HG03039 (cell line): ENCODE measurements at regions not wholly inside any gene's neighbourhood (a gene's known extent, or its start where the extent isn't known, plus 50 kb on each side); places are given as distances from the start of the nearest gene placed in this dataset.

Experiments used
- ATAC-seq: cut with Tn5 transposase; IDR thresholded peaks from one replicate; pipeline ENCODE4 v1.9.1; 2021; ENCODE audit warnings: mild to moderate bottlenecking, moderate library complexity; ENCODE audit not compliant: unreplicated experiment

DNA sequence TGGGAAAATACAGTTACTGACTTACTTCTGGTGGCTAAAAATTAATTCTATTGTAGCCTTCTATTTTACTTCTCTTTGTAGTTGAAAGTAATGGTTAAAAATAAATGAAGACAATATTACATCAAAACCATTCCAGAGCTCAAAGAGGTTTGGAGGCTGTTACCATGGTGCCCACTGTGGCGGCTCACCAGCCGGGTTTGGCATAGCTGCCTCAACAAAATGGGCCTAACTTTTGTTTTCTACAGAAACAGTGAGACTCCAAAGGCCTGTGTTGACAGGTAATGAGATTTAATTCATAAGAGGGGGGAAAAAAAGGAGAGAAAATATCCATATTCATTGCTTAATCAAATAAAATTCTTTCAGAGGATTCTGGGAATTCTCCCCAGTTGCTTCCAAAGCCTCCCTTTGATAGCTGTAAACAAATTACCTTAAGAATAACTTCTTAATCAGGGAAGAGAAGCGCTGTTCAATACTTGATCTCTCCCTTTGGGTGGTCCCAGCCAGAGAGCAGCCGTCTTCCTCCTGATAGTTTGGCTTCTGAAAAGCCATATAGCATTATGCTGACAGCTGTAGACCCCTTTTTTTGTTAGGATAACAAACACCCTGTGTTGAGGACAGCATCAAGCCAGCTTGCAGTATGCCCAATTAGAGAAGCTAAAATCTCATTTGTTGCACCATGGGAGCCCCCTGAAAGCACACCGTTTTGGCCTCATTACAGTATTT is 266.8 kb downstream of the NEDD1 start:
- no peak for ATAC-seq

DNA sequence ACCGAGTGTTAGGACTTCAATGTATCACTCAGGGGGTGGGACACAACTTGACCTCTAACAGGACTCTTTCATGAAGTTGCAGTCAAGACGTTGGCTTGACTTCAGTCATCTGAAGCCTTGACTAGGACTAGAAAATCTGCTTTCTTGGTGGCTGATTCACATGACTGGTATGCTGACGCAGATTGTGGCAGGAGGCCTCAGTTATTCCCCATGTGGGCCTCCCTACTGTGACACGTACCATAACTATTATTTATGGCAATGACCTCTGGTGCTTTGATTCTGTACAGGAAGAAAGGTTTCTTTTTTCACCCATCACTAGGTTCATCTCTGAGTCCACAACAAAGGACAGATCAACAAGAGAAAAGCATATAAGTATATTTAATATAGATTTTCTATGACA is 270.4 kb downstream of the NEDD1 start:
- no peak for ATAC-seq

DNA sequence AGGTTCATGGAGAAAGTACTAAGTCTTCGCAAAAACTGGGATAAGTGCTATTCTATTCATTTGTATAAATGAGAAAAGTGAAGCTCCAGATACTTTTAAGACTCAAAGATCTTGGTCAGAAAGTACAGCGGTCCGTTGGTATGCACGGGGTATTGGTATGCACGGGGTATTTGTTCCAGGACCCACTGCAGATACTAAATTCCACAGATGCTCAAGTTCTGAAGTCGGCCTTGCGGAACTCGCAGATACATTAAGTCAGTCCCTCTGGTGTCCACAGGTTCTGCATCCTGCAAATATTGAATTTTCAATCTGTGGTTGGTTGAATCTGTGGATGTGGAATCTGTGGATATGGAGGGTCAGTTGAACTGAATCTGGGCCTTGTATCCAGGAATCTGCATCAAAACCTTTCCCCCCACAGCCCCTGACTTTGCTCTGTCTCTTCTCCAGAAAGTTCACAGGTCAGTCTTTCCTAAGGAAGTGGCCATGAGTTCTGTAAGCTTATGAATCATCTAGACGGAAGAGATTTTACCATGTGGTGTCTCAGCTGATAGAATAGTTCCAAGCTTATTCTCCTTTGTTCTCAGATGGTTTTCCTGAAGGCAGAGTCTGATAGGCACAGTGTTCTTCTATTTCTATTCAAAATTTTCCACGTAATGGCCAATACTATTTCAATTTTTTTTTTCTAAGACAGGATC is 274.7 kb downstream of the NEDD1 start:
- ATAC-seq: no peak

DNA sequence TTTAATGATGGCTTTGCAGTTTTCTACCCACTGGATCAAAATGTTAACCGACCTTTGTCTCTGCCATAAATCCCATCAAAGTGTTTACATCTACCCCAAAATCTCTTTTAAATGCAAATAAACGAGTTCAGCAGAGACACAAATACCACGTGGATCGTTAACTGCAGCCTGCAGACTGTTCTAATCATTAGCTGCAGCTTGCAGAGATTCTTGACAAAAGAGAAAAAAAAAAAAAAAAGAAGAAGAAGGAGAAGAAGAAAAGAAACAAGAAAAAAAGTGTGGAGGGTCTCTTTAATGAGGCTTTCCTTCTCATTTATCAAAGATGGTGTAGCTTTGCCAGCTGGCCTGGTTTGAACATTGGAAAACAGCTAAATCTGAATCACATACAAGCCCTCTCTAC is 275.7 kb downstream of the NEDD1 start:
- ATAC-seq: no peak

DNA sequence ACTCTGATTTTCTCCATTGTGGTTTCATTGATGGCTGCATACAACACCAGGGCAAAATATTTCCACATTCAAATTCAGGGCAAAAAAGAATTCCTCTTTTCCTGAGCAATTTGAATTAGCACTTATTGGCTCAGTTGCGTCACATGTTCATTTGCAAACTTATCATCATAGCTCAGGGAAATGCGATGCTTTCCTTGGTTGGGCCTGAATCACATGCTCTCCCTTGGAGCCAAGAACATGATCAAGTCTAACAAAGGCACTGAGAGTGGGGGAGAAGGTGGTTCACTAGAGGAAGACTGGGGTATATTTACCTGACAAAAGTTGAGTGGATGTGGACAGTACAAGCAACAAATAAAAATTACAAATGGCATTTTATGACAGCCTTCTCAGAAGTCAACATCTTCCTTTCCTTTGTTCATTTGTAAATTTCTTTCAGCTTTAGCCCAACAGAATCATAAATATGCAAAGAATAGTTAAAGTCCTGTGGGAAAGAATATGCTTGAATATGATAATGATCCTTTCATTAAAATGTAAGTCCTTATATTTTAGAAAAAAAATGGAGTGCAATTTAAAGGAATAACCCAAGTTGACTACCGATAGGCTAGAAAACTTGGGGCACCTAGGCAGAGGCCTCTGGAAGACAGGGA is 277.2 kb downstream of the NEDD1 start:
- no peak for ATAC-seq

DNA sequence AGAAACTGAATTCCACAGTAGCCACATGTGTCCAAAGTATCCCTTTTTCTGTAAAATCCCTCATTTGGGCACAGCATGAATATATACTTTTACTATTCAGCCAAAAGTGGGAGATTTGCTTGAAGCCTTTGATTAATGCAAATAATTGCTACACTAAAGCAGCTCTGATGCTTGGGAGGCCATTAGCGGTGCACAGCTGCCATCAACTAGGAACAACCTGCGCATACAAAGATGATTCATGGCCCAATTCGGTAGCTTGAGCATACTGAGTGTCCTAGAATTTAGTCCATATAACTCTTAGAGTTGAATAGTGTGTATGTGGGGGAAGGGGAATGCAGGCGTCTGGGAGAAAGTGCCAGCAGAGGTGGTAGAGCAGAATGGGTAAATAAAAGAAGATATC is 277.0 kb upstream of the RMST start:
- no peak for ATAC-seq

DNA sequence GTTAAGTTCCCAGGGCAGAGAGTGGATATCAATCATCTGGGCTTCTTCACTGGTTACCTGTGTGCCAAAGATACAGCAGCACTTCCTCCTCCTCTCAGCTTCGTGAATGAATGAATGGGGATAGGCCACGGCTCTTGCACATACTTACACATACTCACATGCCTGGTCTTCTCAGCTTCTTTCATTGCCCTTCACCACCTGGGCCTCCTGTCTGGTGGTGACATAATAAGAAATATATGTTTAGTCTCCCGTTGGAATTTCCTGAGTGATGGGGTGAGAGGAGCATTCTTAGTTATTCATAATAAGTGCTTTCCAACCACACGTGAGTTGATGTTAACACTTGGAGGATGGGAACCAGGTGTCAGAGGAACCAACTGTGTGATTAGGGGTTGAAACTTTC is 268.1 kb upstream of the RMST start:
- ATAC-seq: no peak

DNA sequence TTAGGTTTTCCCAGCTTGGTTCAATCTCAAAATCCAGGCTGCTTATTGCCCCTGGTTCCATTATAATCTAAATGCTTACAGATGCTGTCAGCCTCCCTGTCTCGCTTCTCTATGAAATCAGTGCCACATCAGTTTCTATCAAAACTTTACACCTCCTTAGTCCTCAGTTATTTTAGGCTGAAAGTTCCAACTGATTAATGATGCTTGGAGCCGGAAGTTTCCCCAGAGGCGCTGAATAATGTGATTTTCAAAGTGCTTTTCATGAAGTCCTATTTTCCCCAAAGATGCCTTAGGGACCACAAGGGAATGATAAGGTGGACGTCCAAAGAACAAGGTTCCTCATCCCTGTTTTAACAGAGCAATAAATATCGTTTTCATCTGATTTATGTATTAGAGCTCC is 262.4 kb upstream of the RMST start:
- no peak for ATAC-seq

DNA sequence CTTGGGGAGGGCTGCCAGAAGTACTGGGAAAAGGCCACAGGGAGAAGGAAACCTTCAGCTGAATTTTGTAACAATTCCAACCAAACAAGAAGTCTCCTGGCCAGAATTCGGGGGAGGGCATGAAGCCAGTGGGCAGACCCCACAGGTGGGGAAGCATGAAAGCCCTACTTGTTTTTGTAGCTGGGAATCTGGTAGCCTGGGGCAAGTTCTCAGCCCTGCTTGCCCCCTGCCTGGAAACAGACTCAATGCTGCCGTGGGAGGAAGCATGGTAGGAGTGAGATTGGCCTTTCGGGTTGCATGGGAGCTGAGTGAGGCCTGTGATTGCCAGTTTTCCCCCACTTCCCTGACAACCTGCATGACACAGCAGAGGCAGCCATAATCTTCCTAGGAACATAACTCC is 259.2 kb upstream of the RMST start:
- ATAC-seq: no peak

DNA sequence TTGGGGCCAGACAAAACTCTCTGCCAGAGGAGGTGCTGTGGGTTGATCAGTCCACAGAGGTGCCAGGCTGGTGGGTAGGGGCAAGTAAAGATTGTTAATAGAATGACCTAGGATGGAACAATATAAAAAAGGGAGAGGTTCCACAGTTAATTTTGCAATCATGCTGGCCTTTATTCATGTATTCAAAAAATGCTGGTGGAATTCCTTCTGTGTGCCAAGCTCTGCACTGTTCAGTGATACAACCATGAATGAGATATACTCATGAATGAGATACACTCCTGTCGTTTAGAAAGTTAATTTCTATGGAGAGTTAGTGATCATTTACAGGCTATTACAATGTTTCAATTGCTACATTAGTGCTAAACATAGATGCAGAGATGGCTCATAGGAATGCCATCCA is 252.6 kb upstream of the RMST start:
- ATAC-seq: no peak

DNA sequence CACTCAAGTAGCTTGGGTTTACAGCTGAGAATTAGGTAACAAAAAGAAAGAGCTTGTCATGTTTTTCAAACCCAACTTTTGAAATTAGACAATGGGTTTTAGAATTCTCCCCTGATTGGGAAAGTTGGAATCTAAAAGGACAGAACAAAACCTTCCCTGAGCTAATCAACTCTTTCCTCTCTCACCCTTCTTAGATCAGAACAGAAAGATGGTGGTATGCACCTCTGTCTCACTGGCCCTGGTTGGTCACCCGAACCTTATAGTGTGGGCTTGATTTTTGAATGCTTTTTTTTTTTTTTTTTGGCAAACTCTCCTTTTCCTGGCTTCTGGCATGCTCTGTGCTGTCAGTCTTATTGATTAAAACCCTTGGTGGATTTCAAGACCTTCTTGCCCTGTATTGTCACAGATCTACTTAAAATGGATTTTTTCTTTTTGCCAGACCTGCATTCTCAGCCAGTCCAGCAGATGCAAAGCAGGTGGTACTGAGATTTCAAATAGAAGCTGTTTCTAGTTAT is 251.1 kb upstream of the RMST start:
- ATAC-seq: no peak

DNA sequence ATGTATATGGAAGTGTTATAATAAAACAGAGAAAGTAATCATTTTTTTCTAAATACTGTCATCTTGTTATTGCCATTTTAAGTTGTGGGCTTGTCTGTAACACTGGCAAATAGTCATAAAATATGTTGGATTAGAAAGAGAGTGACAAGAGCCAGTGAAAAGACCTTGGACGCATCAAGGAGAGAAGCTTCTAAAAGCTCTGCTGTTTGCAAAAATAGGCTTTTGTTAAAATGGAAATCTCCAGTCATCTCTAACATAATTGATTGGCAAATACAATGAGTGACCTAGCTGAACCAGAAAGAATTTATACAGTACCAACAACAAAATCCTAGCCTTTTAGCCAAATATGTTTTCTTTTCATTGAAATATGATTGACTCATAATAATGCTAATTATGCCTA is 245.8 kb upstream of the RMST start:
- ATAC-seq: no peak

DNA sequence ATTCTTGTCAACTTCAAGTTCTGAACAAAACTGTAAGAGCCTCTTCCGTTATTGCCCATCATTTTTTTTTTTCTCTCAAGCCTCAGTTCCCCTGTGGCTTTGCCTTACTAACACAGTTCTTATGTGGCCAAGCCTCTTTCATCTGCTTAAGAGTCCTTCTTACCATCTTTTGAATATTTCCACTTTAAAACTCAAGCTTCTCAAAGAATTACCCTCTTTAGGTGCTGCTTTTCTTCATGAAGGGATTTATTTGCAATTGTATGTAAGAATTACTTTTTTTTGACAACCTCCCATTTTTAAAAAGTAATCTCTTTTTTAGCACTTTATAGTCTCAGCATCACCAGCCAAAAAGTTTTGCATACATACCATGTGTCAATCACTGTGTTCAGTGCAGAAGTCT is 240.2 kb upstream of the RMST start:
- no peak for ATAC-seq

DNA sequence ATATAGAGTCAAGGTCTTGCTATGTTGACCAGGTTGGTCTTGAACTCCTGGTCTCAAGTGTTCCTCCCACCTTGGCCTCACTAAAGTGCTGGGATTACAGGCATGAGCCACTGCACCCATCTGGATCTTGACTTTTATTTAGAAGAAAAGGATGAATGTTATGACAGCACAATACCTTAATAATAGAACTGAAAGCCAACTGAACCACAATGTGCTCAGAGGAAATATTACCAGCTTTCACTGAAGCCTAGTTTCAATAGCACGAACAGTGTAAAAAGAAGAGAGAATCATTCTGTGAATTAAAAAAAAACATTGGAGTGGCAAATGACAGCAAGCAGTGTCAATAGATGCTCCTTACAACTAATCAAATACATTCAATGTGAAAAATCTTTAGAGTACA is 239.2 kb upstream of the RMST start:
- ATAC-seq: no peak

DNA sequence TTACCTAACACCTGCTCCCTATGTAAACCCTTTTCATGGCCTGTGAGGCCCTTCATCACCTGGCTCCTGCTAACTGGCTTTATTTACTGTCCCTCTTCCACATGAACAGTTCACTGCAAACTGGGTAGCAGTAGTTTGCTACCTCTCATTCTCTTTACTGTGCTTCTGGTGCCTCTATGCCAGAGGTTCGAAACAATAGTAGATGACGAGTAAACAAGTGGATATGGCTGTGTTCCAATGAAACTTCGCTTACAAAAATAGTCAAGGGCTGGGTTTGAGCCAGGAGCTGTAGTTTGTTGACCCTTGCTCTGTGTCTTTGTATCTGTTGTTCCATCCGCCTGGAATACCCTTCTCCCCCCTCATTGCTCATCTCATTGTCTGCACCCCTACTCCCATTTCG is 233.6 kb upstream of the RMST start:
- no peak for ATAC-seq

DNA sequence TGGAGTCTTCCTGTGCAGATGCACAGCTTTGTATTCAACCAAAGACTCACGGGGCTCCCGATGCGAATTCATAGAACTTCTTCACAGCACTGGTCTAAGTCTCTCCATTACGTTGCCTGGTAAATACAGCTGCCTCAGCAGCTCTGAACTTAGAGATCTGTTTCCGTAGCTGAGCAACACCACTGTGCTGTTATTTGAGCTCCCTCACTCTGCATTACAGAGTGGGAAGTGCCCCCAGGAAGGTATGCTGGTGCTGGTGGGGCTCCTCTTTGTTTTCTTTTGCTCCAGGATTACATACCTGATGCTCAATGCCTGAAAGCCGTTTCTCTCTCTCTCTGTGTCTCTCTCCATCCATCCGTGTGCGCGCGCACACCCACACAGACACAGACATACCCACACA is 227.5 kb upstream of the RMST start:
- no peak for ATAC-seq

DNA sequence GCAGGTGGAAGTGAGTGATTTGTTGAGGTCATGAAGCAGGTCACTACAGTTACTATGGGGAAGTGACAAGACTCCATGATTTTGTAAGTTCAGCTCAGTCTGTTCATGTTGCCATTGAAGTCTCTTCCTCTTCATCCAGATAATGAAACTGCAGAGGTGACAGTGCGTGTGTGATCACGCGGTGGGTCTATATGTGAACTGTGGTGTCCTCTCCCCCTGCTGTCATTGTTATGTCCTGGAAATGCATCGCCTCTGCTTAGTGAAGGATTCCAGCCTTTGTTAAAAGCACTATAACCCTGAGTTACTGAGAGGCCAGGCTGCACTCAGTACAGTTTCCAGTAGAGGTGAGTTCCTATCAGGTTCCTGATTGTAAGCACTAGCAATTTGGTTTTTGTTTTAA is 216.2 kb upstream of the RMST start:
- no peak for ATAC-seq

DNA sequence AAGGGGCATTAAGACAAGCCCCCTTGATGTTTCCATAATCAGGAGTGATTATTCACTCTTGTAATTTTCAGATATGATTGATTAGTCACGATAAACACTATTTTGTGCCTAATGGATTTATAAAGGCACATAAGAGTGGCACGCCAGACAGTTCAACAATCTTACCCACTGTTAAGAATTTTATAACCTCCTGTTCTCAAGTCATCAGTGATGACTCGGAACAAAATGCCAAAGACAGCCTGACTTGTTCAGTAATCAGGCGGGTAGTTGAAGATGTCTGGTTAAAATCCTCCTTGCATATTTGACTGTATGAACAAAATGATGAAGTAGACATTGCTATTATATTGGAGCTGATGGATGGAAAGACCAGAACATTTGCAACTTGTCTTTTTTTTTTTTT is 212.1 kb upstream of the RMST start:
- ATAC-seq: no peak

DNA sequence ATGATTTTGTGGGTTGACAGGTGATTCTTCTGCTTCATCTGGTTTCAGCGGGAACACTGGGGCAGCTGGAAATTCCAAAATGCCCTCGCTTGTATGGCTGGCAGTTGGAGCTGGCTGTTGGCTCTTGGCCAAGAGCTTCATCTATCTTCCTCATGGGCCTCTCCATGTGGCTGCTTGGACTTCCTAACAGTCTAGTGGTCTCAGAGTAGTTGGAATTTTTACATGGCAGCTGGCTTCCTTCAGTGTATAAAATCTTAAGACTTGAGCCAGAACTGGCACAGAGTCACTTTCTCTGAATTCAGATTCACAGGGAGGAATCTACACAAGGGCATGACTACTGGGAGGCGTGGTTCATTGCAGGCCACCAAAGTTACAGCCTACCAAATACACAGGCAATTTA is 204.9 kb upstream of the RMST start:
- ATAC-seq: no peak

DNA sequence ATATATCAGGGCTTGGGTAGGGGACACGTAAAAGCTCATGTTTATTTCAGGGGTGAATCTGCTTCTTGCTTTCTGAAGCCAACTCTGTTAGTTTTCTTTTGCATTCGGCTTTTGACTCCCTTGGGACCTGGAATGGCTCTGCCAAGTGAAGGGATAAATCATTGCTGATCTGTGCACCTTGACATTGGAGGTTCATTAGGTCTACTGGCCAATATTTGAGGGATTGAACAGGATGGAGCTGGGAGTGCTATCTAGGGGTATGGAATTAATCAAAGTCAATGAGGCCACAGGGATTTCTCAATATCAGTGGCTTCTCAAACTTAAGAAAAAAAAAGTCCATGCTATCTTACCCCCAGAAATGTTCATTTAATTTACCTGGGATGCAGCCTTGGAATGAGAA is 203.5 kb upstream of the RMST start:
- no peak for ATAC-seq

DNA sequence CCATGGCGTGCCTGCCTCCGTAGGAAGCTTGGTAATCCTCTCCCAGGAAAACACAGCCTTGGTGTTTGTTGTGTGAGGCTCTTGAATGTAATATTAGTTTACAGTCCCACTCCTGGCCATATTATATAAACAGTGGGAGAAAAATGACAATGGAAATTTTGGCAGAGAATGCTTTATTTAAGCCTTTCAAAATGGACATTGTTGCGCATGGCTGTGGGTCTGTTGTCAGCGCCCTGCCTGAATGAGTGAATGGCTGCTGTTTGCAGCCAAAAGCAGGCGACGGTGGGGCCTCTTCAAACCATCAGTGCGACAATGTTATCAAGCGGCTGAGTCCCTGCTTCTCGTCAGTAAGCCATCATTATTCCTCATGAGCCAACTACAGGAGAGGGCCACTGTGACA is 201.8 kb upstream of the RMST start:
- no peak for ATAC-seq

DNA sequence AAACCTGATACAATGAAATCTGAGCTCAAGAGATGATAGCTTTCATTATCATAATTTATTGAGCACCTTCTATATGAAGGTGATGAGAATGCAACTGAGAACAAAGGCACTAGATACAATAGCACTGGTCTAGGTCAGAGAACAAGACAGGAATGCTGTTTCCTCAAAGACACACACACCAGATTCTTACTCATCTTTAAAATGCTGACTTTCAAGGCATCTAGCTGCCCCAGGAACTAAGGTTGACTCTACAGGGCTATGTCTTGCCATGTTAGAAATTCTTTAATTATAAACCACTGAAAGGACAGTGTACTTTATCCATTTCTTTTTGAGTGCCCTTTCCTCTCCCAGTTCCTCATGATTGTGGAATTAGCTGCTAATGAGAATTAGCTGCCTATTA is 195.4 kb upstream of the RMST start:
- ATAC-seq: no peak
